ENCODE measurements at regions not wholly inside any gene's neighbourhood (a gene's known extent, or its start where the extent isn't known, plus 50 kb on each side); places are given as distances from the start of the nearest gene placed in this dataset.

- TF ChIP-seq CTCF (IDR thresholded peaks at IDR 0.05) (peak in 1 of 4 donors; percentile 25), POLR2A (IDR thresholded peaks at IDR 0.05) (no peak)
These were observed 62.7 kb upstream of the BNIP2 start for GRCh38 chr15:59751552-59752413.

All from right lobe of liver (tissue), 4 donors.